ENCODE measurements at regions not wholly inside any gene's neighbourhood (a gene's known extent, or its start where the extent isn't known, plus 50 kb on each side); places are given as distances from the start of the nearest gene placed in this dataset.

GRCh38 chr14:101131451-101131916 is 228.0 kb upstream of the RTL1 start:
- TF ChIP-seq CTCF (IDR thresholded peaks at IDR 0.05) (no peak), POLR2AphosphoS5 (IDR thresholded peaks at IDR 0.05; ENCODE audit: low read depth, low read length) (no peak), SIN3A (IDR thresholded peaks at IDR 0.05; ENCODE audit: borderline replicate concordance, insufficient read depth, low read depth, low read length) (no peak), REST (IDR thresholded peaks at IDR 0.05; ENCODE audit: insufficient read depth in 1 of 2, low read depth in 2 of 2, low read length in 1 of 2) (no peak), TCF7L2 (IDR thresholded peaks at IDR 0.05; ENCODE audit: low read depth, low read length) (no peak)

All from Panc1 (cell line).